NCI-H2029 treated with DMSO at 0.1 percent for 48 hours (cell line): ENCODE measurements at regions not wholly inside any gene's neighbourhood (a gene's known extent, or its start where the extent isn't known, plus 50 kb on each side); places are given as distances from the start of the nearest gene placed in this dataset.
"Not testable (repeated sequence)": the region's sequence is repeated elsewhere in the genome, so short reads cannot be mapped to it uniquely, and the experiment has no call there.

Experiments used
- DNase-seq: peaks from one replicate; lab custom pipeline; 2025; lab: John Stamatoyannopoulos, UW

GRCh38 chr5:125045646-125046045 is 299.2 kb upstream of the ZNF608 start:
- no peak for DNase-seq

DNA sequence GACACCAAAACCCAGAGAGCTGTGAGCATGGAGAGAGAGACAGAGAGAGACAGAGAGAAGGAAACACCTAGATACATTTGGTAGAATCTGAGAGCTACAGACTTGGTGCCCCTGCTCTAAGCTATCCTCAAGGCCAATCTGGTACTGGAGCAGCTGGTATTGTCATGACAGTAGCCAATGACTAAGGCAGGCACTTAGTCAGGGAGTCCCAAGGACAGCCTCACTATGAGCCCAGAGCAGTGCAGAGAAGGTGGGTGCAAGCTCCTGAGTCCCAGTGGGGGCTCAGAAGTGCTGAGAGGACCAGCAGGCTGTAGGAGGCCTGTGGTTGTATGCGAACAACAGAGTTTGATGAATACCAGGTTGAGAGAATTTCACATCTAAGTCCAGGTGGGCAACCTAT is 300.4 kb upstream of the ZNF608 start:
- DNase-seq, result no peak

DNA sequence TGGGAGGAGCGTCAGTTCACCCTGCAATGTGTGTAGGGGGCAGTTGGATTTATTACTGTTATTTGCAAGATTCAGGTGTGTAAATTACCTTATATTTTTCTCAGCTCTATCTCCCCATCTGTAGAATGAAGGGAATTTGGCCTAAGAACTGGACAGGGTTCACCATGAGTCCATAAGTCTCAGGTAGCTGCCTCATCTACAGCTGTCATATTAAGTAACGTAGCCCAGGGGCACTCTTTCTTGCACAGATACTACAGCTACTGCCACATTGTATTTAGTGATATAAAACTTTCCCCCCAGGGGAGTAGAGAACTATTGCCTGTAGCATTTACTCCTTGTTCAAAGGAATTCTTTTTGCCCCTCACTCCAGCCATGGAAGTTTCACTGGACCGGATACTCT is 301.4 kb upstream of the ZNF608 start:
- DNase-seq, result no peak

GRCh38 chr5:125049721-125050702 is 303.6 kb upstream of the ZNF608 start:
- DNase-seq, result no peak

- DNase-seq, result no peak
Observed at GRCh38 chr5:125050926-125051325, 304.5 kb upstream of the ZNF608 start.

GRCh38 chr5:125052584-125052983 is 306.1 kb upstream of the ZNF608 start:
- no peak for DNase-seq

DNA sequence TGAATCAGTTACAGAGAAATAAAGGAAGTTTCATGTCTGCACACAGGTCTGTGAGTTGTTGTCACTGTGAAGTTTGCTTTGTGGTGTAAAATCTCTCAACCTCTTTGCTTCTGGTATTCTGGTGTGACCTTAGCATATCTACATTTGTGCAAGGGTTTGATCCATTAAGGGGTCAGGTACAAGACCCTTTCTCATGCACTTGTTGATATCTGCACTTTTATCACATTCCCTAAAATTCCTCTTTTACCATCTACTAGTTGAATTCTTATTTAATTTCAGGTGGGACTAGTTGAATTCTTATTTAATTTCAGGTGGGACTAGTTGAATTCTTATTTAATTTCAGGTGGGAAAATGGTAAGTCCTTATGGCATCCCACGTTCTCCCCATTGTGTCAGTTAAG is 306.7 kb upstream of the ZNF608 start:
- no peak for DNase-seq

DNA sequence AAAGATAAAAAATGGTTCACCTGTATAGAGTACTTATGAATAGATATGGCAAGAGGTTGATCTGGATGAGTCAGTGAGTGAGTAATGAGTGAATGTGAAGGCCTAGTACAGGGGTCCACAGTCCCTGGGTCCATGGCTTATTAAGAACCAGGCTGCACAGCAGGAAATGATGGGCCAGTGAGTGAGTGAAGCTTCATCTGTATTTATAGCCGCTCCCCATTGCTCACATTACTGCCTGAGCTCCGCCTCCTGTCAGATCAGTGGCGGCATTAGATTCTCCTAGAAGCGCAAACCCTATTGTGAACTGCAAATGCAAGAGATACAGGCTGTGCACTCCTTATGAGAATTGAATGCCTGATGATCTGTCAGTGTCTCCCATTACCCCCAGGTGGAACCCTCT is 307.7 kb upstream of the ZNF608 start:
- DNase-seq, result no peak

GRCh38 chr5:125056671-125057485 is 310.4 kb upstream of the ZNF608 start:
- no peak for DNase-seq

DNA sequence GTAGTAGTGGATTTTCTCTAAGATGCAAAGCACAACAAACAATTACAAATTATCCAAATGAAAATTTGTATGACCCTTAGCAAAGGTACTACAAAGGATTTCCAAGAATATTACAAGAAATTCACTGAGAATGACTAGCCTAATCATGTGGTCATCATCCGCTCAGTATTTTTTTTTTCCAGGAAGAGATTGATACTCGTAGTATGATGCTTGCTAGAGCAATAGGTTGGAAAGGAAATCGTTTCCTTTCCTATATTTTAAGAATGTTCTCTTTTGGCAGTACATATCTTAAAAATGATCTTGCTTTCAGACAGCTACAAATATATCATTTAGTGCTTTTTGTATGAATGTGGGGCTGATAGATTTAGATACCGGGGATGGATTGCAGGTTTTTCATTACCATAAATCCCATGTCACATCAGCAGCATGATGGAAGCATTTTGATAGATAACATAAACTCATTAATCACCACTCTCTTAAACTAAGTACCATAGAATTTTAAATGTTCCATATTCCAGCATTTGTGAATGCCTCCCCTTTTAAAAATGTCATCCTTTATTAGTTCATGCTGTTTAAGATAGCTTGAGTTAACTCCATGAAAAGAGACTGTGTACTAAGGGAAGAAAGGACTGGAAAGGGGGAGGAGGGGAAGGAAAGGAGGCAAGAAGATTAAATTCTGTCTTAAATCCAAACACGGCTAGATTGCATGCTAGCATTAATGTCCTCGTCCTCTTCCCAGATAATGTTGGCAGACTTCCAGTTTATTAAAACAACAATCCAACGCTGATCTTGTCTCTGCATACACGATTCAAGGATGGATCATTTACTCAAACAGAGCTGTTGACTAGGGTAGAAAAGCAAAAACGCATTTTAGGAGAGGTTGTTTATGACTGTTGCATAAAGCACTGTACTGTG is 311.7 kb upstream of the ZNF608 start:
- peak; percentile 69 for DNase-seq

DNA sequence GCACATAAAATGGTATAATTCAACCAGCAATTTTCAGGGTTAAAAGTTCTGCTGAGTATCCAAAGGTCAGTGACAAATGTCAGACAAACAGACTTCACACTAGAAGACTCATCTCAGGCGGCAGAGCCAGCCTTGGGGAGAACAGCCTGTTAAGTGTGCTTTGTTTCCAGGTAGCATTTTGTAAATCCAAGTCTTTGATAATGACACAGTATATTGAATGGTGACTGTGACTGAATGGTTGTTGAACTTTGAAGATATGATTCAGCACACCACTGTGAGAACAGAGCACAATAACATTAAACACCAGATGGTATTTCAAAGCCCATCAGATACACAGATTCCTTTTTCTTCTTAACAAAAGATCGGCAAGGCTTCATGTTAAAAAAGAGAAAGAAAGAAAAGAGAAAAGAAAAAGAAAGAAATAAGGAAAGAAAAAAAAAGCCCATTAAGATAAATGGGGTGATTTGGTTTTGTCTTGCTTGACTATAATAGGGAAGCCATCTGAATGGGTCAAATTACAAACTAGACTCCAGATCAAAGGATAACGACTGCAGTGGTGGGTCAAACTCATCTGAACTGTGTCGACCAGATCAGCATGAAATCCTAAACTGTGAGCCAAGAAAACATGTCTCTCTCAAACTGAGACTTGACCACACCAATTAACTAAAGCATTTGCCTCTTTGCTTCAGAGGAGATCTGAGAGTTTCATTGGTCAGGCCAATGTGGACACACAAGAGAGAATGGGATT is 313.0 kb upstream of the ZNF608 start:
- no peak for DNase-seq

DNA sequence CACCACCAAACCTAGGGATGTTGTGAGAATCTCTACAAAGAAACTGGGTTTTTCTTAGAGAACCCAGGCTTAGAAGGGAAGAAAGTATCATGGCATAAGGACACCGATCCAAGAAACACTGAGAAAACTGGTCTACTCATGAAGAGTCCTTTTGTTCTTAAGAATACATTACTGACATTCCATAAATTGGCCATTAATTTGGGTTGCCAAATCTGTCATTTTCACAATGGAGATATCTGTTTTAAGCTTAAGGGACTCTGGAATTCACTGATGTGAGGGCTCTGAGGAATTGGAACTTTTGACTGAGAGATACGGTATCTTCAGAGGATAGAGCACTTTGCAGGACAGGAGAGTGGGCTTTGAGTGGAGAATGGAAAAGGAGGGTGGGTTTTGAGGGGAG is 315.3 kb upstream of the ZNF608 start:
- no peak for DNase-seq

- DNase-seq, result no peak
Observed at GRCh38 chr5:125064621-125065438, 318.4 kb upstream of the ZNF608 start.

DNA sequence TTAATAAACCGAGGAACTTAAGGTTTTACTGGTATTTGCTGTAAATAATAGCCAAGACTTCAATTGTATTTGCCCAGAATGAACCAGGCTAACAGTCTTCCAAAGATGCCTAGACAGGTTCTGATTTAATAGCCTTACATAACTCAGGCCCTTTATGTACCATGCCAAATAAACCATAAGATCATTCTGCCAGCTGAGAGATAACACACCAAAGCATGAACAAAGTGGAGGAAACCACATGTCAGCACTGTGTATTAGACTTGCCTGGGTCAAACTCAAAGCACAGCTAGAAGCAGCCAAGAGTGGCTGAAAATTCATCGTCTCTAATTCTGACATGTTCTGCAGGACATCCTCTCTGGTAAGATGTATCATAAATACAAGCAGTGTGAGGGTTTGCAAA is 319.3 kb upstream of the ZNF608 start:
- no peak for DNase-seq

- no peak for DNase-seq
Observed at GRCh38 chr5:125070961-125071360, 324.5 kb upstream of the ZNF608 start.

DNA sequence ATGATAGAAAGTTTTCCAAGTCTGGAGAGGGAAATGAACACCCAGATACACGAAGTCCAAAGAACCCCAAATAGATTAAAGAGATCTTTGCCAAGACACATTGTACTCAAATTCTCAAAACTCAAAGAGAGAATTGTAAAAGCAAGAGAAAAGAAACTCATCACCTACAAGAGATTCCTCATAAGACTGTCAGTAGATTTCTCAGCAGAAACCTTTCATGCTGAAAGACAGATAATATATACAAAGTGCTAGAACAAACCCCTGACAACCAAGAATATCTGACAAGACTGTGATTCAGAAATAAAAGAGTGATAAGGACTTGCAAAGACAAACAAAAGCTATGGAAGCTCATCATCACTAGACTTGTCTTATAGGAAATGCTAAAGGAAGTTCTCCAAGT is 326.7 kb upstream of the ZNF608 start:
- no peak for DNase-seq

GRCh38 chr5:125075567-125075966 is 329.1 kb upstream of the ZNF608 start:
- DNase-seq, result no peak

- not testable (repeated sequence) for DNase-seq
Observed at GRCh38 chr5:125079028-125079427, 332.6 kb upstream of the ZNF608 start.

DNA sequence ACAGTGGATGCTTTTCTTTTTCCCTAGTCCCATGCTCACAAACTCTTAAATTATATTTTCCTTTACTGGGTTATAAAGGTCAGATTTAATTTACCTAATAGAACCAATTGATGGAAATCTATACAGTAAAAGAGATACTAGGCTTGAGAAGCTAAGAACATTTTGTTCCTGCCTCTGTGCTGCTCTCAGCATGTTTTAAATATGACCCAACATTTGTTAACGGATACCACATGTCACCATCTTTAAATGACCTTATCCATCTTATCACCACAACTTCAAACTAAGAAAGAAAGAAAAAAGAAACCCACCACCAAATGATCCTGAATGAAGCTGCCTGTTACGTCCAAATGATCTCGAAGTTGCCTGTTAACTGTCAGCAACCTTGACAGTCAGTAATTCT is 334.7 kb upstream of the ZNF608 start:
- no peak for DNase-seq

DNA sequence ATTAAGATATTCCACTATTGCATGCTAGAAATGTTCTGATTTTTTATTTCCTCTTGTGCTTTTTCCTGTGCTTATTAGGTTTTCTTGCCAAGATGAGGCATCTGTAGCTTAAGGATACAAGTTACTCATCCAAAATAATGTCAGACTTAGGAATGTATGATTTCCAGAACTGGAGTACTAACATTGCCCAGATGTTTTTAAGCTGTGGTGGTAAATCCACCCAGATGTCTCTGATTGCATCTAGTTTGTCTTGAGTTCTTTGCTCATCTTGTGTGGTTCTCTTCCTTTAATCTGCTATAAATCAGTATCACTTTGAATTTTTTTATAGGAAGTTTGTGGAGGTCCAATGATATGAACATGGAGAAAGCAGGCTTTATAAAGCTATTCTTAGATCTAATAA is 337.5 kb upstream of the ZNF608 start:
- DNase-seq, result no peak
